Activated naive CD8-positive, alpha-beta T cell treated with anti-CD3 and anti-CD28 coated beads for 36 hours (primary cell): ENCODE measurements at regions not wholly inside any gene's neighbourhood (a gene's known extent, or its start where the extent isn't known, plus 50 kb on each side); places are given as distances from the start of the nearest gene placed in this dataset.

Source experiments
- DNase-seq: peaks from one replicate; pipeline ENCODE4 v3.0.0; 2021
- H3K27ac Mint-ChIP-seq: one replicate; pipeline ENCODE4 v1.8.0; 2022; ENCODE audit warnings: mild to moderate bottlenecking, moderate library complexity, mixed read lengths
- H3K27me3 Mint-ChIP-seq: one replicate; pipeline ENCODE4 v1.8.0; 2022; ENCODE audit warnings: mild to moderate bottlenecking, mixed read lengths
- H3K36me3 Mint-ChIP-seq: one replicate; pipeline ENCODE4 v1.8.0; 2021; ENCODE audit warnings: mild to moderate bottlenecking, mixed read lengths
- H3K4me1 Mint-ChIP-seq: one replicate; pipeline ENCODE4 v1.8.0; 2021; ENCODE audit warnings: mixed read lengths
- H3K4me3 Mint-ChIP-seq: one replicate; pipeline ENCODE4 v1.8.0; 2022; ENCODE audit warnings: mild to moderate bottlenecking, moderate library complexity, mixed read lengths
- H3K9me3 Mint-ChIP-seq: one replicate; pipeline ENCODE4 v1.8.0; 2022; ENCODE audit warnings: mixed read lengths

- H3K4me1 Mint-ChIP-seq, result no peaks in the 10 kb centered on the region
- H3K27ac Mint-ChIP-seq, result no peak overlapping the region
- no peaks in the 10 kb centered on the region for H3K9me3 Mint-ChIP-seq
- H3K36me3 Mint-ChIP-seq, result no peaks in the 10 kb centered on the region
- no peak for DNase-seq
- no peaks in the 10 kb centered on the region for H3K27me3 Mint-ChIP-seq
- H3K4me3 Mint-ChIP-seq, result no peak overlapping the region
Observed at GRCh38 chr1:218661411-218661810, 316.3 kb downstream of the TGFB2 start.

GRCh38 chr1:218664385-218665170, 319.4 kb downstream of the TGFB2 start:
- no peak for DNase-seq
- no peak overlapping the region for H3K4me3 Mint-ChIP-seq
- H3K27me3 Mint-ChIP-seq, result no peaks in the 10 kb centered on the region
- peaks cover 1% of the 10 kb centered on the region for H3K9me3 Mint-ChIP-seq
- no peaks in the 10 kb centered on the region for H3K4me1 Mint-ChIP-seq
- H3K27ac Mint-ChIP-seq, result no peak overlapping the region
- no peaks in the 10 kb centered on the region for H3K36me3 Mint-ChIP-seq

GRCh38 chr1:218665221-218665620, 320.1 kb downstream of the TGFB2 start:
- H3K9me3 Mint-ChIP-seq, result peaks cover 3% of the 10 kb centered on the region
- H3K36me3 Mint-ChIP-seq, result no peaks in the 10 kb centered on the region
- no peak for DNase-seq
- no peak overlapping the region for H3K4me3 Mint-ChIP-seq
- H3K27ac Mint-ChIP-seq, result no peak overlapping the region
- no peaks in the 10 kb centered on the region for H3K27me3 Mint-ChIP-seq
- no peaks in the 10 kb centered on the region for H3K4me1 Mint-ChIP-seq

GRCh38 chr1:218666263-218666662, 321.1 kb downstream of the TGFB2 start:
- no peak for DNase-seq
- H3K36me3 Mint-ChIP-seq, result no peaks in the 10 kb centered on the region
- H3K4me3 Mint-ChIP-seq, result no peak overlapping the region
- peaks cover 3% of the 10 kb centered on the region for H3K9me3 Mint-ChIP-seq
- no peak overlapping the region for H3K27ac Mint-ChIP-seq
- H3K4me1 Mint-ChIP-seq, result no peaks in the 10 kb centered on the region
- H3K27me3 Mint-ChIP-seq, result no peaks in the 10 kb centered on the region

DNA sequence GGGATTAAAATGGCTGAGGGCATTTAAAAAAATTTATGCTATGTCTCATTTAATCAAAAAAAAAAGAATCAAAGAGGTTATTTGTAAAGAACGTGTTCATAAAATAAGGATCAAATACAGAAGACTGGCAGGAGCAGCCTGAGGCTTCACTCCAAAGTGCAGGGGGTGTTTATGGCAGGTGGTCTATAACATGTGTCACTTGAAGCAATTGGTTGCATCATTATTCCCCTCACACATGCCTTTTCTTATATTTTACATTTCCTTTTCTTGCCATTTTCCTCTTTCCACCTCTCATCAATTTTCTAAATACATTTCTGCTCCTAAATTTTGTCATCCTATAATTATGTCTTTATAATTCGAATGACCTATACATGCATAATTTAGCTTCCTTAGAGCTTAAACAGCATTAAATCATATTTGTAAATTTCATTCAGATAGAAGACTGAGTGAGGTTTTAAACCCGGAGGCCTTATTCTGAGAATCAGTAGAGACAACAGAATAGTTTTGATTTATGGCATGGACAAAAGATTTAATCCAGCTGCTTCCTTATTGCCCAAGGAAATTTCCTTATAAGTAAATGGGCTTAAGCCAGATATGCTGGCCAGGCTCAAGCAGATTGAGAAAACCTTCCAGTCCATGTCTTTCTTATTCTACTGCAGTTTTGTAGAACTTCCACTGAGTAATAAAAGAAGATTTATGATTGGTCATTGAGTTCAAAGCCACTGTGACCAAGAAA, 322.8 kb downstream of the TGFB2 start:
- Mint-ChIP-seq H3K4me1 (no peaks in the 10 kb centered on the region), H3K4me3 (no peak overlapping the region), H3K27me3 (no peaks in the 10 kb centered on the region), H3K27ac (no peak overlapping the region), H3K36me3 (no peaks in the 10 kb centered on the region), H3K9me3 (peaks cover 3% of the 10 kb centered on the region)
- DNase-seq, result no peak

- no peaks in the 10 kb centered on the region for H3K27me3 Mint-ChIP-seq
- peaks cover 3% of the 10 kb centered on the region for H3K9me3 Mint-ChIP-seq
- no peak overlapping the region for H3K4me3 Mint-ChIP-seq
- no peaks in the 10 kb centered on the region for H3K4me1 Mint-ChIP-seq
- DNase-seq, result no peak
- H3K27ac Mint-ChIP-seq, result no peak overlapping the region
- no peaks in the 10 kb centered on the region for H3K36me3 Mint-ChIP-seq
Observed at GRCh38 chr1:218669431-218669830, 324.3 kb downstream of the TGFB2 start.

- Mint-ChIP-seq H3K27ac (no peak overlapping the region), H3K27me3 (no peaks in the 10 kb centered on the region), H3K4me3 (no peak overlapping the region), H3K9me3 (peaks cover 3% of the 10 kb centered on the region), H3K36me3 (no peaks in the 10 kb centered on the region), H3K4me1 (no peaks in the 10 kb centered on the region)
- no peak for DNase-seq
Observed at GRCh38 chr1:218670875-218671274, 325.7 kb downstream of the TGFB2 start.

DNA sequence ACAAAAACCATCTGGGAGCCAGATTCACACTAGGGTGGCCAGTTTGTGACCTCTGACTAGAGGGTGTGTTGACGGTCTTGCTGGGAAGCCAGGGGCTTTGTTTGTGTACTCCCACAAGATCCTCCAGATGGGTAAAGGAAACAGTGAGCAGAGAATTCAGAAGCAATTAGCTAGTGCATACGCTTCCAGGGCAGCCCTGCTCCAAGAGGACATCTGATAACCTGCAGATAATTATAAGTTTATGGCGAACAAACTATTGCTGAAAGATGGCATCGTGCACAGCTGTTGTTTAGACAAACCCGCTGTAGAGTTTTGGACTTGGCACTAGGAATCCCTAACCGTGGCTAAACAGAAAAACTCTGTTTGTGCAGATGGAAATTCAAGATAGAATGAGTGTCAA, 326.4 kb downstream of the TGFB2 start:
- H3K27ac Mint-ChIP-seq, result no peak overlapping the region
- H3K36me3 Mint-ChIP-seq, result no peaks in the 10 kb centered on the region
- H3K4me3 Mint-ChIP-seq, result no peak overlapping the region
- H3K9me3 Mint-ChIP-seq, result peaks cover 3% of the 10 kb centered on the region
- H3K4me1 Mint-ChIP-seq, result no peaks in the 10 kb centered on the region
- no peaks in the 10 kb centered on the region for H3K27me3 Mint-ChIP-seq
- no peak for DNase-seq

DNA sequence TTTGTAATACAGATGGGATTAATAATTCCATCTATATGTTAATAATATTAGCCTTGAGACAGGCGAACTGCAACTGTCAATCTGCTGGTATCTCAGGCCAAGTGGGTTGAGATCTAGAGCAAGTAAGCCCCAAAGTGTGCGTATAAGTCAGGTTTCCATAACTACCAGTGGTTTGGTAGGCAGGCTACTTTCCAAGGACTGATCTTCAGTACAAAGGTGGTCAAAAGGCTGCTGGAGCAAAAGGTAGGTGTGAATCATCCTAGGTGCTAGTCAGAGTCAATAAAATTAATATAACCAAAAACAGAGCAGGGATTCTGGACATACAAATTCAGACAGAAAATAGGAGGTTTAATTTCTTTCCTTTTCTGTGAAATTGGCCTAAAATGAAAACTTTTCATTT, 328.0 kb downstream of the TGFB2 start:
- H3K9me3 Mint-ChIP-seq, result peaks cover 2% of the 10 kb centered on the region
- H3K27ac Mint-ChIP-seq, result no peak overlapping the region

DNA sequence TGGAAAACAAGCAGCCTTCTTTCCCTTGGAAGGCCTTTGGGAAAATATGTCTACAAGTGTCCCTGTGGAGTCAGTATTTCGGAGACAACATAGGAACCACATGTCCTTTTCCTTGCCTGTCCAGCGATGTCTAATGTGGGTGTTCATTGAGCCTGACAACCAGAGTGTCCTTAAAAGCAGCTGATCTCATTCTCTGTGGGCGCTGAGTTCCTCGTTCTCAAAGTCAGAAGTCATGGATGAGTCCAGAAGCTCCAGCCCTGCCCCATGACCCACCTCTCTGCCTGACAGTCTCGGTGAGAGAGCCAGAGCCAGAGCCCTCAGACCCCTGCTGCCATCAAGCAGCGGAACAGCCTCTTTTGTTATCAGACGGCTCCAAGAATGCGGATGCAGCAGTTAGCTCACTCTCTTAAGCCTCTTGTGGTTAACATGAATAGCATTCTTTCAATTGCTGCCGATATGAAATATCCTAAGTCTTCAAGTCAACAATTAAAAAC, 329.2 kb downstream of the TGFB2 start:
- H3K36me3 Mint-ChIP-seq, result no peaks in the 10 kb centered on the region
- peaks cover 2% of the 10 kb centered on the region for H3K9me3 Mint-ChIP-seq
- DNase-seq, result no peak
- H3K4me3 Mint-ChIP-seq, result no peak overlapping the region
- H3K4me1 Mint-ChIP-seq, result no peaks in the 10 kb centered on the region
- no peaks in the 10 kb centered on the region for H3K27me3 Mint-ChIP-seq
- H3K27ac Mint-ChIP-seq, result no peak overlapping the region

More for the DNA sequence above, 328.0 kb downstream of the TGFB2 start:
- Mint-ChIP-seq H3K4me3 (no peak overlapping the region), H3K27me3 (no peaks in the 10 kb centered on the region), H3K36me3 (no peaks in the 10 kb centered on the region), H3K4me1 (no peaks in the 10 kb centered on the region)
- DNase-seq, result no peak

DNA sequence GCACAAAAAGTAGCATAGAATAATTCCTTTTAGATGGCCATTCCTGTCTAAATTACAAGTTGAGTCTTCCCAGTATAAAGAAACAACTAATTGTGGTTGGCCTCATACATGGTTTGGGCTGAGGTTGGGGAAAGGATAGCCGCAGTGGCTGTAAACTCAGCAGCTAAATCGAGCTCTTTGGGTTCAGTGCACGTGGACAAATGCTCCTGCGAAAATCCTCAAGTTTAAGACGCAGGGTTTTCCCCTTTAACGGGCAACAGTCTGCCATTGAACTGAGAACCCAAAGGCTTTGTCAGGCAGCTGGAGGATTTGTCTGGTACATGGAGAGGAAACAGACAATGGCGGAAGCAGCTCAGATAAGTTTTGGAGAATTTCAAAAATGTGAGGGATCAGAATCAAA, 331.9 kb downstream of the TGFB2 start:
- Mint-ChIP-seq H3K4me3 (no peak overlapping the region), H3K36me3 (no peaks in the 10 kb centered on the region), H3K27ac (no peak overlapping the region), H3K27me3 (no peaks in the 10 kb centered on the region), H3K9me3 (no peaks in the 10 kb centered on the region), H3K4me1 (no peaks in the 10 kb centered on the region)
- DNase-seq, result no peak

DNA sequence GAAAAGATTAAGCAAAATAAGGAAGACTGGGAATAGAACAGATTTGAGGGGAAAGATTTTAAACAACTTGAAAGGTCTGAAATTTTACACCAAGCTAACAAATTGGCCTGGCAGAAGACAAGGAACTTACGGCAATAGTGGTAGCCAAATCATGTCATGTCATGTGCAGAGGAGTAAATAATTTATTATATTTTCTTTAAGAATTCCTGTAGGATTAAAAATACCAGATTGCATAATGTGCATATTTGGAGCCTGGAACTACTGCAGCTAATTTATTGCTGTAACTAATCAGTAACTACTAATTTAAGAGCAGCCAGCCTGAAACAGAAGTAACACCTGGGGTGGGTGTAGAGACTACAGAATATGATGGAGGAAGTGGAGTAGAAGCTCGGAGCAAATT, 334.3 kb downstream of the TGFB2 start:
- DNase-seq, result no peak
- no peak overlapping the region for H3K4me3 Mint-ChIP-seq
- H3K4me1 Mint-ChIP-seq, result no peaks in the 10 kb centered on the region
- H3K27me3 Mint-ChIP-seq, result no peaks in the 10 kb centered on the region
- H3K36me3 Mint-ChIP-seq, result no peaks in the 10 kb centered on the region
- no peaks in the 10 kb centered on the region for H3K9me3 Mint-ChIP-seq
- H3K27ac Mint-ChIP-seq, result no peak overlapping the region

- Mint-ChIP-seq H3K27ac (no peak overlapping the region), H3K4me3 (no peak overlapping the region), H3K4me1 (no peaks in the 10 kb centered on the region), H3K9me3 (no peaks in the 10 kb centered on the region), H3K27me3 (no peaks in the 10 kb centered on the region), H3K36me3 (no peaks in the 10 kb centered on the region)
- no peak for DNase-seq
Observed at GRCh38 chr1:218679988-218680748, 335.0 kb downstream of the TGFB2 start.

- Mint-ChIP-seq H3K27ac (no peak overlapping the region), H3K4me1 (no peaks in the 10 kb centered on the region), H3K9me3 (no peaks in the 10 kb centered on the region), H3K4me3 (no peak overlapping the region), H3K36me3 (no peaks in the 10 kb centered on the region), H3K27me3 (no peaks in the 10 kb centered on the region)
- DNase-seq, result no peak
Observed at GRCh38 chr1:218683242-218683641, 338.1 kb downstream of the TGFB2 start.

DNA sequence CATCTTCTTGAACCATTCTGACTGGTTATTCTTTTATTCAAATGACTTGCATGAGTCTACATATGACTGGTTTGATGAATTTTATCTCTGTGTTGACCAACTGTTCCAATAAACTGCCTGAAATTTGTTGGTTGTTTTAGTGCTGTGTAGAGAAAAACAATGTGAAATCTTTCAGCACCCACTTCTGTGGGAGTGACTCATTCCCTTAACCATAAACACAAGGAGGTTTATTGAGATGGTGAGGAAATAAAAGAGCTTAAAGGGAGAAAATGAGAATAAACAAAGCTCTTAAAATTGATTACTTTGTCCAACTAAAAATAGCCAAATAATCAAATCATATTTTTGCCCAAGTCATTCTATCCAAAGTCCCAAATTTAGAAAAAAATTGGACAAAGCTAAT, 341.1 kb downstream of the TGFB2 start:
- H3K4me1 Mint-ChIP-seq, result no peaks in the 10 kb centered on the region
- no peaks in the 10 kb centered on the region for H3K27me3 Mint-ChIP-seq
- H3K36me3 Mint-ChIP-seq, result no peaks in the 10 kb centered on the region
- no peak overlapping the region for H3K27ac Mint-ChIP-seq
- H3K4me3 Mint-ChIP-seq, result no peak overlapping the region
- DNase-seq, result no peak
- H3K9me3 Mint-ChIP-seq, result no peaks in the 10 kb centered on the region
